Adrenal gland (tissue), 5 donors: ENCODE measurements at regions not wholly inside any gene's neighbourhood (a gene's known extent, or its start where the extent isn't known, plus 50 kb on each side); places are given as distances from the start of the nearest gene placed in this dataset.

ENCODE experiments used
- CTCF ChIP-seq, 6 experiments: fragments of 450-650 bp in 4 of 6; fragments of 200-600 bp in 2 of 6; sonication (generic) in 1 of 6; IDR thresholded peaks; 1 replicate in 5 of 6; 2 replicates in 1 of 6; pipeline versions ENCODE4 v1.5.1 to v1.8.0; 2016 to 2021; ENCODE audit warnings: antibody characterized with exemption in 6 of 6, mild to moderate bottlenecking in 2 of 6, moderate library complexity in 1 of 6
- POLR2A ChIP-seq, 2 donors: fragments of 450-650 bp; IDR thresholded peaks; one replicate each; pipeline ENCODE4 v1.6.1; 2017; ENCODE audit warnings: antibody characterized with exemption in 2 of 2, mild to moderate bottlenecking in 2 of 2, moderate library complexity in 1 of 2
- donor health status: DM: no; HTN: no; CAD: no.

- no peak for TF ChIP-seq CTCF (IDR thresholded peaks at IDR 0.05)
- no peak for TF ChIP-seq POLR2A (IDR thresholded peaks at IDR 0.05)
Observed at GRCh38 chr22:34880662-34881061, 185.3 kb upstream of the ISX start.
